ENCODE measurements at regions not wholly inside any gene's neighbourhood (a gene's known extent, or its start where the extent isn't known, plus 50 kb on each side); places are given as distances from the start of the nearest gene placed in this dataset.
"Not testable (repeated sequence)": the region's sequence is repeated elsewhere in the genome, so short reads cannot be mapped to it uniquely, and the experiment has no call there.

DNA sequence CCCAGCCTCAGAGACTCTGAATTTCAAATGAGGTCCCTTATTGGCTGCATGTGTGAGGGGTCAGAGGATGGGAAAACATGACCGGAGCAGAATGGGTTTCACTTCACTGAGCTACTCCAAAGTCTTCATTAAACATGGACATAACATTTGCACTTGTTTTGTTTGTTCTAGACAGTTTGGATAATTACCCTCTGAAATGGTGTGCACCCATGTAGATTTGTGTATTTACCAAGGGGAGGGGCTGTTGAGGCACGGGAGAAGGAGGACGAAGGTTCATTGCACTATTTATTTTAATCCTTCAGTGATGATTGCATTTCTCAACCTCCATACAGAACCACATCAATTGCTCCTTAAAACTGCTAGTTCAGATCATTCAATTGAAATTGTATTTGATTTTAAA is 364.2 kb downstream of the TFAP2B start:
- H2AFZ ChIP-seq (ENCODE audit: insufficient read depth, low read depth, low read length, poor library complexity, severe bottlenecking) = no peak overlapping the region
- no peak for TF ChIP-seq EZH2 (IDR thresholded peaks at IDR 0.05; ENCODE audit: borderline replicate concordance, insufficient read depth, low read depth, low read length, poor library complexity, severe bottlenecking)
- TF ChIP-seq, protein P1, sequence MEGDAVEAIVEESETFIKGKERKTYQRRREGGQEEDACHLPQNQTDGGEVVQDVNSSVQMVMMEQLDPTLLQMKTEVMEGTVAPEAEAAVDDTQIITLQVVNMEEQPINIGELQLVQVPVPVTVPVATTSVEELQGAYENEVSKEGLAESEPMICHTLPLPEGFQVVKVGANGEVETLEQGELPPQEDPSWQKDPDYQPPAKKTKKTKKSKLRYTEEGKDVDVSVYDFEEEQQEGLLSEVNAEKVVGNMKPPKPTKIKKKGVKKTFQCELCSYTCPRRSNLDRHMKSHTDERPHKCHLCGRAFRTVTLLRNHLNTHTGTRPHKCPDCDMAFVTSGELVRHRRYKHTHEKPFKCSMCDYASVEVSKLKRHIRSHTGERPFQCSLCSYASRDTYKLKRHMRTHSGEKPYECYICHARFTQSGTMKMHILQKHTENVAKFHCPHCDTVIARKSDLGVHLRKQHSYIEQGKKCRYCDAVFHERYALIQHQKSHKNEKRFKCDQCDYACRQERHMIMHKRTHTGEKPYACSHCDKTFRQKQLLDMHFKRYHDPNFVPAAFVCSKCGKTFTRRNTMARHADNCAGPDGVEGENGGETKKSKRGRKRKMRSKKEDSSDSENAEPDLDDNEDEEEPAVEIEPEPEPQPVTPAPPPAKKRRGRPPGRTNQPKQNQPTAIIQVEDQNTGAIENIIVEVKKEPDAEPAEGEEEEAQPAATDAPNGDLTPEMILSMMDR (IDR thresholded peaks at IDR 0.05) = no peak
- no CpG with 5 or more reads among the region's 3 CpGs for WGBS (ENCODE audit: insufficient coverage)
- no peak overlapping the region for H3K9ac ChIP-seq (ENCODE audit: low read length)
- no peak overlapping the region for H3K4me3 ChIP-seq (ENCODE audit: control extremely low read depth in 1 of 5, extremely low read depth in 1 of 5, insufficient read depth in 1 of 5, low read depth in 2 of 5, low read length in 4 of 5)
- H3K9me3 ChIP-seq (ENCODE audit: control extremely low read depth in 1 of 3, control insufficient read depth in 2 of 3, insufficient read depth in 1 of 3, low read length in 2 of 3) = no peaks in the 10 kb centered on the region
- Mint-ChIP-seq H3K9me3 (ENCODE audit: insufficient read depth) (no peaks in the 10 kb centered on the region), H3K4me1 (no peaks in the 10 kb centered on the region), H3K4me3 (no peak overlapping the region), H3K27me3 (no peaks in the 10 kb centered on the region), H3K27ac (no peak overlapping the region)
- H3K79me2 ChIP-seq (ENCODE audit: control insufficient read depth, insufficient read depth, low read length) = no peaks in the 10 kb centered on the region
- no peaks in the 10 kb centered on the region for H3K4me1 ChIP-seq (ENCODE audit: control insufficient read depth in 2 of 2, insufficient read depth in 2 of 2, low read length in 2 of 2)
- no peak overlapping the region for H3K27ac ChIP-seq (ENCODE audit: low read length in 2 of 2)
- intact Hi-C loops (cut with micrococcal nuclease) = no loop called here
- H3K36me3 ChIP-seq (replicated peaks in 1 of 2; ENCODE audit: control extremely low read depth in 1 of 2, control insufficient read depth in 1 of 2, extremely low read depth in 1 of 2, insufficient read depth in 2 of 2, low read length in 1 of 2) = no peaks in the 10 kb centered on the region
- ChIA-PET CTCF (no interaction called here), POLR2A (no interaction called here)
- ATAC-seq (ENCODE audit: low read depth) (no peak), DNase-seq (no peak)
- no peaks in the 10 kb centered on the region for H4K20me1 ChIP-seq (ENCODE audit: control insufficient read depth, insufficient read depth, low read length, poor library complexity, severe bottlenecking)
- H3K4me2 ChIP-seq (replicated peaks; ENCODE audit: low read depth, low read length, poor library complexity, severe bottlenecking) = no peak overlapping the region
- H3K27me3 ChIP-seq (replicated peaks in 1 of 4; ENCODE audit: control extremely low read depth in 1 of 4, control insufficient read depth in 3 of 4, insufficient read depth in 4 of 4, low read length in 3 of 4) = no peaks in the 10 kb centered on the region

DNA sequence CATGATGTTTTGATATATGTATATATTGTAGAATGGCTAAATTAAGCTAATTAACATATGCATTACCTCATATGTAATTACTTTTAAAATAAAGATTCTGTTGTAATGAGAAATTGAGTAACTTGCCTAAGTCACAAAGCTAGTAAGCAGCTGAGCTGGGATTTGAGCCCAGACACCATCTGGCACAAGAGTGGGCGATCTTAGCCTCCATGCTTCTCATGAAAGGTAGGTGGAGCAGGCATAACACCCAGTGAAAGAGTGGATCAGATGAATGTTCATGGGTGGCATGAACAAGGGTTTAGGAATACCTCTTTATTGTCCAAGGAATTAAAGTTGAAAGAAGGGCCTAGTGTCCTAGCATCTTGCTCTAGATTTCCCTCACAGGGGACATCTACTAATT is 365.4 kb downstream of the TFAP2B start:
- H3K79me2 ChIP-seq (ENCODE audit: control insufficient read depth, insufficient read depth, low read length) = no peaks in the 10 kb centered on the region
- no peak overlapping the region for H3K4me3 ChIP-seq (ENCODE audit: control extremely low read depth in 1 of 5, extremely low read depth in 1 of 5, insufficient read depth in 1 of 5, low read depth in 2 of 5, low read length in 4 of 5)
- no peak overlapping the region for H3K9ac ChIP-seq (ENCODE audit: low read length)
- DNase-seq = no peak
- TF ChIP-seq, protein P1 (IDR thresholded peaks at IDR 0.05) = no peak
- TF ChIP-seq EZH2 (IDR thresholded peaks at IDR 0.05; ENCODE audit: borderline replicate concordance, insufficient read depth, low read depth, low read length, poor library complexity, severe bottlenecking) = no peak
- ChIA-PET POLR2A (no interaction called here), CTCF (no interaction called here)
- H3K27ac ChIP-seq (ENCODE audit: low read length in 2 of 2) = no peak overlapping the region
- Mint-ChIP-seq H3K27me3 (no peaks in the 10 kb centered on the region), H3K9me3 (ENCODE audit: insufficient read depth) (no peaks in the 10 kb centered on the region), H3K27ac (no peak overlapping the region), H3K4me1 (no peaks in the 10 kb centered on the region), H3K4me3 (no peak overlapping the region)
- H2AFZ ChIP-seq (ENCODE audit: insufficient read depth, low read depth, low read length, poor library complexity, severe bottlenecking) = no peak overlapping the region
- no peaks in the 10 kb centered on the region for H4K20me1 ChIP-seq (ENCODE audit: control insufficient read depth, insufficient read depth, low read length, poor library complexity, severe bottlenecking)
- H3K4me2 ChIP-seq (replicated peaks; ENCODE audit: low read depth, low read length, poor library complexity, severe bottlenecking) = no peak overlapping the region
- H3K27me3 ChIP-seq (replicated peaks in 1 of 4; ENCODE audit: control extremely low read depth in 1 of 4, control insufficient read depth in 3 of 4, insufficient read depth in 4 of 4, low read length in 3 of 4) = no peaks in the 10 kb centered on the region
- no peak for ATAC-seq (ENCODE audit: low read depth)
- H3K4me1 ChIP-seq (ENCODE audit: control insufficient read depth in 2 of 2, insufficient read depth in 2 of 2, low read length in 2 of 2) = no peaks in the 10 kb centered on the region
- no peaks in the 10 kb centered on the region for H3K9me3 ChIP-seq (ENCODE audit: control extremely low read depth in 1 of 3, control insufficient read depth in 2 of 3, insufficient read depth in 1 of 3, low read length in 2 of 3)
- intact Hi-C loops (cut with micrococcal nuclease) = no loop called here
- WGBS (ENCODE audit: insufficient coverage) = 83% methylated on average over 1 of the region's 1 CpG
- H3K36me3 ChIP-seq (replicated peaks in 1 of 2; ENCODE audit: control extremely low read depth in 1 of 2, control insufficient read depth in 1 of 2, extremely low read depth in 1 of 2, insufficient read depth in 2 of 2, low read length in 1 of 2) = no peaks in the 10 kb centered on the region

DNA sequence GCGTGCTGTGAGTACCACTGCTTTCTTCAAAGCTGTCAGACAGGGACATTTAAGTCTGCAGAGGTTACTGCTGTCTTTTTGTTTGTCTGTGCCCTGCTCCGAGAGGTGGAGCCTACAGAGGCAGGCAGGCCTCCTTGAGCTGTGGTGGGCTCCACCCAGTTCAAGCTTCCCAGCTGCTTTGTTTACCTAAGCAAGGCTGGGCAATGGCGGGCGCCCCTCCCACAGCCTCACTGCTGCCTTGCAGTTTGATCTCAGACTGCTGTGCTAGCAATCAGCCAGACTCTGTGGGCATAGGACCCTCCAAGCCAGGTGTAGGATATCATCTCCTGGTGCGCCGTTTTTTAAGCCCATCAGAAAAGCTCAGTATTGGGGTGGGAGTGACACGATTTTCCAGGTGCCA is 374.5 kb downstream of the TFAP2B start:
- H3K4me1 Mint-ChIP-seq; POLR2A ChIA-PET; H3K9me3 ChIP-seq (ENCODE audit: control extremely low read depth in 1 of 3, control insufficient read depth in 2 of 3, insufficient read depth in 1 of 3, low read length in 2 of 3); H3K27me3 Mint-ChIP-seq; H3K4me2 ChIP-seq (replicated peaks; ENCODE audit: low read depth, low read length, poor library complexity, severe bottlenecking); H3K9ac ChIP-seq (ENCODE audit: low read length); H3K27ac ChIP-seq (ENCODE audit: low read length in 2 of 2); H3K27ac Mint-ChIP-seq; H3K27me3 ChIP-seq (replicated peaks in 1 of 4; ENCODE audit: control extremely low read depth in 1 of 4, control insufficient read depth in 3 of 4, insufficient read depth in 4 of 4, low read length in 3 of 4); H3K36me3 ChIP-seq (replicated peaks in 1 of 2; ENCODE audit: control extremely low read depth in 1 of 2, control insufficient read depth in 1 of 2, extremely low read depth in 1 of 2, insufficient read depth in 2 of 2, low read length in 1 of 2); H3K79me2 ChIP-seq (ENCODE audit: control insufficient read depth, insufficient read depth, low read length); H3K9me3 Mint-ChIP-seq (ENCODE audit: insufficient read depth); intact Hi-C loops (cut with micrococcal nuclease); H4K20me1 ChIP-seq (ENCODE audit: control insufficient read depth, insufficient read depth, low read length, poor library complexity, severe bottlenecking); ATAC-seq (ENCODE audit: low read depth); H3K4me3 ChIP-seq (ENCODE audit: control extremely low read depth in 1 of 5, extremely low read depth in 1 of 5, insufficient read depth in 1 of 5, low read depth in 2 of 5, low read length in 4 of 5); H3K4me3 Mint-ChIP-seq; CTCF ChIA-PET; H3K4me1 ChIP-seq (ENCODE audit: control insufficient read depth in 2 of 2, insufficient read depth in 2 of 2, low read length in 2 of 2); H2AFZ ChIP-seq (ENCODE audit: insufficient read depth, low read depth, low read length, poor library complexity, severe bottlenecking); DNase-seq: not testable (repeated sequence)
- whole genome bisulfite sequencing (ENCODE audit: insufficient coverage) = 85% methylated on average over 7 of the region's 7 CpGs

Data from B cell (primary cell).